ENCODE measurements at regions not wholly inside any gene's neighbourhood (a gene's known extent, or its start where the extent isn't known, plus 50 kb on each side); places are given as distances from the start of the nearest gene placed in this dataset.
"Not testable (repeated sequence)": the region's sequence is repeated elsewhere in the genome, so short reads cannot be mapped to it uniquely, and the experiment has no call there.

GRCh38 chr5:124873188-124873587 is 126.7 kb upstream of the ZNF608 start:
- DNase-seq = no peak

- no peak for DNase-seq
Measured at GRCh38 chr5:124873713-124874112, 127.3 kb upstream of the ZNF608 start.

- DNase-seq = no peak
Measured at GRCh38 chr5:124876566-124876965, 130.1 kb upstream of the ZNF608 start.

GRCh38 chr5:124876983-124877382 is 130.5 kb upstream of the ZNF608 start:
- no peak for DNase-seq

- DNase-seq = no peak
Measured at GRCh38 chr5:124877501-124878146, 131.2 kb upstream of the ZNF608 start.

- no peak for DNase-seq
Measured at GRCh38 chr5:124878583-124879342, 132.3 kb upstream of the ZNF608 start.

- DNase-seq = no peak
Measured at GRCh38 chr5:124880903-124881697, 134.7 kb upstream of the ZNF608 start.

GRCh38 chr5:124883681-124884080 is 137.2 kb upstream of the ZNF608 start:
- DNase-seq = no peak

- no peak for DNase-seq
Measured at GRCh38 chr5:124884114-124884513, 137.7 kb upstream of the ZNF608 start.

GRCh38 chr5:124885490-124885889 is 139.1 kb upstream of the ZNF608 start:
- no peak for DNase-seq

GRCh38 chr5:124887223-124887622 is 140.8 kb upstream of the ZNF608 start:
- no peak for DNase-seq

- no peak for DNase-seq
Measured at GRCh38 chr5:124888050-124888506, 141.6 kb upstream of the ZNF608 start.

GRCh38 chr5:124888622-124889485 is 142.4 kb upstream of the ZNF608 start:
- DNase-seq = no peak

GRCh38 chr5:124889486-124889825 is 143.0 kb upstream of the ZNF608 start:
- no peak for DNase-seq

- no peak for DNase-seq
Measured at GRCh38 chr5:124889850-124890249, 143.4 kb upstream of the ZNF608 start.

GRCh38 chr5:124890442-124890841 is 144.0 kb upstream of the ZNF608 start:
- DNase-seq = not testable (repeated sequence)

GRCh38 chr5:124891179-124891578 is 144.7 kb upstream of the ZNF608 start:
- no peak for DNase-seq

GRCh38 chr5:124892185-124892848 is 145.9 kb upstream of the ZNF608 start:
- DNase-seq = no peak

- no peak for DNase-seq
Measured at GRCh38 chr5:124894541-124894940, 148.1 kb upstream of the ZNF608 start.

- DNase-seq = no peak
Measured at GRCh38 chr5:124895236-124895635, 148.8 kb upstream of the ZNF608 start.

- DNase-seq = no peak
Measured at GRCh38 chr5:124901081-124901480, 154.6 kb upstream of the ZNF608 start.
